WERI-Rb-1 (cell line): ENCODE measurements at regions not wholly inside any gene's neighbourhood (a gene's known extent, or its start where the extent isn't known, plus 50 kb on each side); places are given as distances from the start of the nearest gene placed in this dataset.

Experiments used
- DNase-seq: peaks from one replicate; pipeline ENCODE4 v3.0.0-alpha.2; 2020
- H3K27ac ChIP-seq: fragments of 250-450 bp; sonication (Bioruptor Pico); 2 replicates; pipeline ENCODE4 v1.5.1; 2020; ENCODE audit warnings: mild to moderate bottlenecking, moderate library complexity
- H3K27me3 ChIP-seq: fragments of 250-450 bp; sonication (Bioruptor Pico); 2 replicates; pipeline ENCODE4 v1.5.1; 2021; ENCODE audit warnings: mild to moderate bottlenecking, low read depth, moderate library complexity; ENCODE audit not compliant: insufficient read depth, severe bottlenecking
- H3K36me3 ChIP-seq: fragments of 250-450 bp; sonication (Bioruptor Pico); 2 replicates; pipeline ENCODE4 v1.5.1; 2020; ENCODE audit warnings: mild to moderate bottlenecking, moderate library complexity
- H3K4me3 ChIP-seq: 2 replicates; pipeline ENCODE4 v1.5.1; 2011; ENCODE audit warnings: low read depth, mild to moderate bottlenecking, control low read depth, low read length
- H3K9me3 ChIP-seq: fragments of 250-450 bp; sonication (Bioruptor Pico); 2 replicates; pipeline ENCODE4 v1.5.1; 2021; ENCODE audit warnings: mild to moderate bottlenecking, moderate library complexity; ENCODE audit not compliant: severe bottlenecking
- CTCF ChIP-seq: IDR thresholded peaks from 2 replicates; pipeline ENCODE4 v1.5.1; 2011; ENCODE audit warnings: low read depth, mild to moderate bottlenecking, control low read depth, inconsistent platforms, low read length

DNA sequence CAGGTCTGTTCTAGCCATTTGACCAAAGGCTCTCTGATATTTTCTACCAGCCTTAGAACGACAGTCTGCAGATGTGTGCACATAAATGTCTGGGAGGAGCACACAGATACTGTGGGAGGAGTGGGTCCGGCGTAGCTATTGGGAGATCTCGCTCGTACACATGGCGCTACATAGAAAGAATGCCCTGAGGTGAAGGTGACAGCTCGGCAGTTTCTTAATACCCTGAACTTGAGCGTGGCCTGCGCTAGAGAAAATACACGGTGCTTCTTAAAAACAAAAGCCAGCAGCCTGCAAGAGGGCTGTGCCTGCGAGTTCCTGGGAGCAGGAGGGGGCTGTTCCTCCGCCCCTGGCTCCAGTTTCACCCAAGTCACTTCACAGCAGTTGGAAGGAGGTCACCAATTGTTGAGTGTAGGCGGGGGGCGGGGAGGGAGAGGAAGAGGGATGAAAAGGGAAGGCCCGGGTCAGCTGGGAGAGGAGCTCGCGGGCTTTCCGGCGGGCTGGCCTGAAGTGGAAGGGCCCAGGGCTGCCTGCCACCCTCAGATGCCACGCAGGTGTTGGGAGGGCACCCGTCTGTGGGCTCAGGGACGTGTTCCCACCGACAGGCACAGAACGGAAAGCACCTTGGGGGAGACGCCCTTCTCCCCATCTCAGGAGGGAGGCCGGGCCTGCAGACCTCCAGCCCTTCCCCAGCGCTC lies 124.7 kb upstream of the ZNF516 start:
- Histone ChIP-seq H3K9me3 (no peaks in the 10 kb centered on the region), H3K36me3 (no peaks in the 10 kb centered on the region), H3K4me3 (peak overlapping the region; percentile 25), H3K27ac (peak overlapping the region; percentile 83), H3K27me3 (no peaks in the 10 kb centered on the region)
- peak; percentile 85 for DNase-seq
- no peak for TF ChIP-seq CTCF

GRCh38 chr18:76619261-76619620 lies 124.2 kb upstream of the ZNF516 start:
- H3K36me3 ChIP-seq = no peaks in the 10 kb centered on the region
- peak overlapping the region; percentile 83 for H3K27ac ChIP-seq
- no peak for TF ChIP-seq CTCF
- no peak overlapping the region; the same call in 1 of the 2 replicates for H3K4me3 ChIP-seq
- H3K9me3 ChIP-seq = no peaks in the 10 kb centered on the region
- no peak for DNase-seq
- no peaks in the 10 kb centered on the region for H3K27me3 ChIP-seq

DNA sequence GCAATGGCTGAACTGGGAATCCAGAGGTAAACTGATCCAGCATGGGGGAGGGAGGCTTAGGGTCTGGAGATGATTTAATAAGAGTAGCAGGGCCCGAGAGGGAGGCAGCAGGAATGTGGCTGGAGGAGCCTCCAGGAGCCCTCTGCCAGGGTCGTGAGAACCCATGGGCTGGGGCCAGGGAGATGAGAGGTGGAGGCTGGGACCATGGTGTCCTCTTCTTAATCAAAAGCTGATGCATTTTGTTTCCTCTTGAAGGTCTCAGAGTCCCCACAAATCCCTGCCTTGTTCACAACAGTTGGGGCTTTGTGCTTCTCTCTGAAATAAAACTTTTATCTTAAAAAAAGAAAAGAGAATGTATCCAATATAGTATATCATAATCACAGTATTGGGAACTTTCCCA lies 123.7 kb upstream of the ZNF516 start:
- H3K4me3 ChIP-seq = no peak overlapping the region
- H3K27ac ChIP-seq = 0 out of 2 replicates have a peak overlapping the region, but pooled peaks have one; percentile 11
- no peaks in the 10 kb centered on the region for H3K27me3 ChIP-seq
- DNase-seq = no peak
- no peaks in the 10 kb centered on the region for H3K9me3 ChIP-seq
- H3K36me3 ChIP-seq = no peaks in the 10 kb centered on the region
- no peak for TF ChIP-seq CTCF

DNA sequence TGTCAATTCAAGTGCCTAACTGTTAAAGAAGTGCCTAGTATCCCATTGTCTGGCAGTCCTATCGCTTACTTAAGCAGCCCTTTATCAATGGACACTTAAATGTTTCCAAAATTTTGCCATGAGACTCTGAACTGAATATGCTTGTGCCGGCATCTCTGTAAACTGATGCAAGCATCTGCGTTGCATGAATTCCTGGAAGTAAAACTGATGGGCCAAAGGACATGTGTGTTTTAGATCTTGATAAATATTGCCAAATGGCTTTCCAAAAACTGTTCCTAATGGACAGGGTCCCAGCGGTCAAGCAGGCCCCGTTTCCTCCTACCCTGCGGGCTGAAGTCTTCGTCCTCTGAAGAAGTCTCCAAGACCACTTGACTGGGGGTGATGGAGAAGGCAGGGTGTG lies 121.3 kb upstream of the ZNF516 start:
- Histone ChIP-seq H3K36me3 (no peaks in the 10 kb centered on the region), H3K4me3 (no peak overlapping the region), H3K27ac (no peak overlapping the region), H3K9me3 (no peaks in the 10 kb centered on the region), H3K27me3 (no peaks in the 10 kb centered on the region)
- TF ChIP-seq CTCF = no peak
- no peak for DNase-seq

- no peak for DNase-seq
- no peaks in the 10 kb centered on the region for H3K9me3 ChIP-seq
- no peak for TF ChIP-seq CTCF
- no peaks in the 10 kb centered on the region for H3K36me3 ChIP-seq
- H3K27me3 ChIP-seq = no peaks in the 10 kb centered on the region
- H3K4me3 ChIP-seq = no peak overlapping the region
- H3K27ac ChIP-seq = no peak overlapping the region
These were observed 120.2 kb upstream of the ZNF516 start for GRCh38 chr18:76615065-76615733.
